Uterus (tissue), 3 donors: ENCODE measurements at regions not wholly inside any gene's neighbourhood (a gene's known extent, or its start where the extent isn't known, plus 50 kb on each side); places are given as distances from the start of the nearest gene placed in this dataset.
A peak's percentile ranks its signal among the peaks of the same experiment; 100 is the strongest.

Source experiments
- DNase-seq, 2 donors: peaks; one replicate each; pipeline ENCODE4 v3.0.0-alpha.2; 2019 to 2020
- H3K27ac ChIP-seq, 2 donors: fragments of 200-600 bp; sonication (generic); 1 replicate in 1 of 2; 2 replicates in 1 of 2; pipeline ENCODE4 v1.5.1; 2016 to 2018
- H3K27me3 ChIP-seq, 2 donors: fragments of 200-600 bp; sonication (generic); one replicate each; pipeline ENCODE4 v1.5.1; 2018 to 2019; ENCODE audit warnings: control low read depth in 1 of 2
- H3K36me3 ChIP-seq, 2 donors: fragments of 200-600 bp; sonication (generic); one replicate each; pipeline ENCODE4 v1.5.1; 2019; ENCODE audit warnings: control low read depth in 1 of 2
- H3K4me1 ChIP-seq, 2 donors: fragments of 200-600 bp; sonication (generic); one replicate each; pipeline ENCODE4 v1.5.1; 2018 to 2019; ENCODE audit warnings: control low read depth in 1 of 2
- H3K4me3 ChIP-seq, 2 donors: fragments of 200-600 bp; sonication (generic); 1 replicate in 1 of 2; 2 replicates in 1 of 2; pipeline ENCODE4 v1.5.1; 2018 to 2019; ENCODE audit warnings: mild to moderate bottlenecking in 1 of 2
- H3K9me3 ChIP-seq, 2 donors: fragments of 200-600 bp; sonication (generic); one replicate each; pipeline ENCODE4 v1.5.1; 2019; ENCODE audit warnings: control low read depth in 1 of 2
- CTCF ChIP-seq, 4 experiments: fragments of 200-600 bp in 2 of 4; fragments of 450-650 bp in 2 of 4; sonication (generic) in 2 of 4; IDR thresholded peaks; one replicate each; pipeline ENCODE4 v1.5.1; 2016 to 2019; ENCODE audit warnings: antibody characterized with exemption in 4 of 4, mild to moderate bottlenecking in 2 of 4, moderate library complexity in 1 of 4
- POLR2A ChIP-seq, 2 donors: fragments of 450-650 bp; IDR thresholded peaks; one replicate each; pipeline ENCODE4 v1.6.1; 2016; ENCODE audit warnings: antibody characterized with exemption in 2 of 2, mild to moderate bottlenecking in 1 of 2, moderate library complexity in 1 of 2
- intact Hi-C: fragments of 100-400 bp; cut with DNase I; formaldehyde crosslinking; loops from one replicate; pipeline ENCODE4 v1.15.1; 2023; ENCODE audit warnings: low total_unique reads
- donor health status: DM: yes; HTN: yes; CAD: no.

GRCh38 chr20:55693641-55694040 lies 311.7 kb downstream of the CBLN4 start:
- Histone ChIP-seq H3K36me3 (no peaks in the 10 kb centered on the region), H3K27ac (no peak overlapping the region), H3K9me3 (no peaks in the 10 kb centered on the region), H3K4me1 (no peaks in the 10 kb centered on the region), H3K4me3 (no peak overlapping the region), H3K27me3 (no peaks in the 10 kb centered on the region)
- intact Hi-C loops: no loop called here
- DNase-seq: no peak
- TF ChIP-seq CTCF (IDR thresholded peaks at IDR 0.05) (no peak), POLR2A (IDR thresholded peaks at IDR 0.05) (no peak)

- Histone ChIP-seq H3K36me3 (no peaks in the 10 kb centered on the region), H3K4me1 (no peaks in the 10 kb centered on the region), H3K27ac (no peak overlapping the region), H3K27me3 (no peaks in the 10 kb centered on the region), H3K4me3 (no peak overlapping the region), H3K9me3 (no peaks in the 10 kb centered on the region)
- DNase-seq: no peak
- TF ChIP-seq CTCF (IDR thresholded peaks at IDR 0.05) (no peak), POLR2A (IDR thresholded peaks at IDR 0.05) (no peak)
- intact Hi-C loops: no loop called here
Observed at GRCh38 chr20:55685841-55686240, 319.5 kb downstream of the CBLN4 start.

GRCh38 chr20:55685425-55685824 lies 319.9 kb downstream of the CBLN4 start:
- no peak for DNase-seq
- intact Hi-C loops: no loop called here
- no peaks in the 10 kb centered on the region for H3K27me3 ChIP-seq
- no peaks in the 10 kb centered on the region for H3K36me3 ChIP-seq
- H3K27ac ChIP-seq: no peak overlapping the region
- H3K4me1 ChIP-seq: no peaks in the 10 kb centered on the region
- H3K4me3 ChIP-seq: no peak overlapping the region
- TF ChIP-seq CTCF (IDR thresholded peaks at IDR 0.05): no peak
- no peak for TF ChIP-seq POLR2A (IDR thresholded peaks at IDR 0.05)
- no peaks in the 10 kb centered on the region for H3K9me3 ChIP-seq

GRCh38 chr20:55684578-55684977 lies 320.7 kb downstream of the CBLN4 start:
- Histone ChIP-seq H3K4me1 (no peaks in the 10 kb centered on the region), H3K36me3 (no peaks in the 10 kb centered on the region), H3K9me3 (no peaks in the 10 kb centered on the region), H3K27ac (no peak overlapping the region), H3K4me3 (no peak overlapping the region), H3K27me3 (no peaks in the 10 kb centered on the region)
- intact Hi-C loops: no loop called here
- DNase-seq: peak in 1 of 2 donors; percentile 14
- TF ChIP-seq POLR2A (IDR thresholded peaks at IDR 0.05): no peak

- H3K4me1 ChIP-seq: no peaks in the 10 kb centered on the region
- no peak overlapping the region for H3K4me3 ChIP-seq
- intact Hi-C loops: no loop called here
- H3K9me3 ChIP-seq: no peaks in the 10 kb centered on the region
- H3K27ac ChIP-seq: no peak overlapping the region
- no peak for DNase-seq
- H3K36me3 ChIP-seq: no peaks in the 10 kb centered on the region
- no peaks in the 10 kb centered on the region for H3K27me3 ChIP-seq
- TF ChIP-seq CTCF (IDR thresholded peaks at IDR 0.05): no peak
- TF ChIP-seq POLR2A (IDR thresholded peaks at IDR 0.05): no peak
Observed at GRCh38 chr20:55678970-55679667, 326.2 kb downstream of the CBLN4 start.

GRCh38 chr20:55678126-55678525 lies 327.2 kb downstream of the CBLN4 start:
- H3K36me3 ChIP-seq: no peaks in the 10 kb centered on the region
- H3K4me3 ChIP-seq: no peak overlapping the region
- no peak for DNase-seq
- intact Hi-C loops: no loop called here
- no peak overlapping the region for H3K27ac ChIP-seq
- no peaks in the 10 kb centered on the region for H3K27me3 ChIP-seq
- no peak for TF ChIP-seq POLR2A (IDR thresholded peaks at IDR 0.05)
- no peak for TF ChIP-seq CTCF (IDR thresholded peaks at IDR 0.05)
- H3K4me1 ChIP-seq: no peaks in the 10 kb centered on the region
- no peaks in the 10 kb centered on the region for H3K9me3 ChIP-seq
